ENCODE measurements at regions not wholly inside any gene's neighbourhood (a gene's known extent, or its start where the extent isn't known, plus 50 kb on each side); places are given as distances from the start of the nearest gene placed in this dataset.

DNA sequence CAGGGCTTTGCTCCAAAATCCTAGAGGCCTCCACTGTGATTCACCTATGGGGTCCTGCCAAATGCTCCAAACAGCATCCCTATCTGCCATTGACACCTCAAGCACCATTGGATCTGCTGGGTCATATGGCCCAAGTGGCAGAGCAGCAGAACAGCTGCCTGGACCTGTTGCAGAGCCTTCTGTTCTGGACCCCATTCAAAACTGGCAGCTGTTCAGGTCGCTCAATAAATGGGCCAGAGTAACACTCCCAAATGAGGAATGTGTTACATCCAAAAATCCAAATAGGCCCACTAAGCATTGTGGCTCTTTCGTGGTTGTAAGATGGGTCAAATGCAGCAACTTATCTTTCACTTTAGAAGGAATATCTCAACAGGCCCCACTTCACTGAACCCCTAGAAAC lies 783.6 kb downstream of the DCDC2C start:
- DNase-seq (ENCODE audit: low read depth): no peak

DNA sequence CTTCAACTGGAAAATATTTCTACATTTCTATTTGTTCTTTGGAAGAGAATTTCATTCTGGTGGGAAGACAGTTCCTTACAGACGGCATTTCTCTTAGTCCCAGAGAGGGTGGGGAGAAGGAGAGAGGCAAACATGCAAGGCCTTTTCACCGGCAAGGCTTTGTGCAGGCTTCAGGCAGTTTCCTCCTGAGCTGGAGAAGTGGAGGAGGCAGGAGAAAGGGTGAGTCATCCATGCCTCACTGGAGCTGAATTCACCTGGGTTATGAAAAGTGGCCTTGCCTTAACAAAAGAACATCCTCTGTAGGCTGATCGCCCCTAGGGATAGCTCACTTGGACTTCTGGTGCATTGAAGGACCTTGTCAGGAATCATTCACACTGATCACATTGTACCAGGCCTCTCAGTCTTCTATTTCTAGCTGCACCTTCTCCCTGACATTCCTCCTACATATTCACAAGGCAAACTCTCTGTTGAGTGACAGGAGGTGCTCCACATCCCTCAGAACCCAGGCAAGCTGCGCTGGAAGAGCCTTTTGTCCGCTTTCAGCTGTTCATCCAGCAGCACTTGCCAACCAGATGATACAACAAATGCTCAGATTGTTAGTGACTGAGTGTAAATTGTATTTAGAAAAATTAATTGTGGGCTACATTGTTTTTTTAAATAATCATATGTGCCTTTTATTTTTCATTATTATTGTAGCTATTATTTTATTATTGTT lies 796.1 kb downstream of the DCDC2C start:
- DNase-seq (ENCODE audit: low read depth): no peak

DNA sequence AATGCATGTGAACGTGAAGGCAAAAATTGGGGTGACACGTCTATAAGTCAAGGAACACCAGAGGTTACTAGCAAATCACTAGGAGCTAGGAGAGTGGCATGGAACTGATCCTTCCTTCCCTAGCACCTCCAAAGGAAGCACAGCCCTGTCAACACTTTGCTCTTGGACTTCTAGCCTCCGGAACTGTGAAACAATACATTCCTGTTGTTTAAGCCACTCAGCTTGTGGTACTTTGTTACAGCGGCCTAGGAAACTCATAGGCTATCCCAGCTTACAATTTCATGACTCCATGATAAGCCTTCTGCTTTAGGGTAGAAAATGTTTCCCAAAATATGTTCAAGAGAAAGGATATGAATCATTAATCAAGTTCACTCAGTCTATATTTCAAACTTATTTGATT lies 798.1 kb downstream of the DCDC2C start:
- DNase-seq (ENCODE audit: low read depth): no peak

DNA sequence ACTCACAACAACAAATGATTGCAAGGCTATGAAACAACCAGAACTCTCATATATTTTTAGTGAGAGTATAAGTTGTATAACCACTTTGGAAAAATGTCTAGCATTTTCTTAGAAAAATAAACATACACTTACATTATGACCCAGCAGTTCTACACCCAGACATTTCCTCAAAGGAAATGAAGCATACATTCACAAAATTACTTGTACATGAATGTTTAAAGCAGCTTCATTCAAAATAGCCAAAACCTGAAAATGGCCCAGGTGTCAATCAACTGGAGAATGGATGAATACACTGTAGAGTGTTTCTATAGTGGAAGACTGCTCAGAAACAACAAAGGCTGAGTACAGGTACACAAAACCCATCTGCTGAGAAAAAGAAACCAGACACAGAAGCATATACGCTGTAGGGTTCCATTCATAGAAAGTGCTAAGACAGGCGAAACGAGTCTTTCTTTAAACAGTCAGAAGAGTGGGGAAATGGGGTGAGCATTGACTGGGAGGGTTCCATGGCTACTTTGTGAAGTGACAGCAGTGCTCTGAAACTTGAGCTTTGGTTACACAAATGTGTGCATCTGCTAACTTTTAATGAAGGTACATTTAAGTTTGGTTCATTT lies 799.0 kb downstream of the DCDC2C start:
- DNase-seq (ENCODE audit: low read depth): no peak

DNA sequence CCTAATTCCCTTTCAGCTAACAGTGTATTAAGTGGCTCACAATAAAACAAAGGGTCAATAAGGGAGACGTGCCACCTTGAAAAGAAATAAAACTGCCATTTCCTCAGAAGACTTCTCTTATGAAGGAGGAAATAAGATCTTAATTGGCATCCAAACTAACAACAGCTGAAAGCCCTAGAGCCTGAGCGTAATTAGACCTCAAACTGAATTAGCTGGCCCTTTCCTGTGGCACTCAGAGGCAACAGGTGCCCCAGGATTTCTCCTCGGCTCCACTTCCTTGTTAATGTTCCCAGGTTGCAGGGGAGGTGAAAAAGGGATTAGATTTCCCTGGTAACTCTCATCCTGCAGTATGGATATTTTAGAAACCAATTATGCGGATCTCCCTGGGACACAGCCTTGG lies 804.3 kb downstream of the DCDC2C start:
- DNase-seq (ENCODE audit: low read depth): no peak

DNA sequence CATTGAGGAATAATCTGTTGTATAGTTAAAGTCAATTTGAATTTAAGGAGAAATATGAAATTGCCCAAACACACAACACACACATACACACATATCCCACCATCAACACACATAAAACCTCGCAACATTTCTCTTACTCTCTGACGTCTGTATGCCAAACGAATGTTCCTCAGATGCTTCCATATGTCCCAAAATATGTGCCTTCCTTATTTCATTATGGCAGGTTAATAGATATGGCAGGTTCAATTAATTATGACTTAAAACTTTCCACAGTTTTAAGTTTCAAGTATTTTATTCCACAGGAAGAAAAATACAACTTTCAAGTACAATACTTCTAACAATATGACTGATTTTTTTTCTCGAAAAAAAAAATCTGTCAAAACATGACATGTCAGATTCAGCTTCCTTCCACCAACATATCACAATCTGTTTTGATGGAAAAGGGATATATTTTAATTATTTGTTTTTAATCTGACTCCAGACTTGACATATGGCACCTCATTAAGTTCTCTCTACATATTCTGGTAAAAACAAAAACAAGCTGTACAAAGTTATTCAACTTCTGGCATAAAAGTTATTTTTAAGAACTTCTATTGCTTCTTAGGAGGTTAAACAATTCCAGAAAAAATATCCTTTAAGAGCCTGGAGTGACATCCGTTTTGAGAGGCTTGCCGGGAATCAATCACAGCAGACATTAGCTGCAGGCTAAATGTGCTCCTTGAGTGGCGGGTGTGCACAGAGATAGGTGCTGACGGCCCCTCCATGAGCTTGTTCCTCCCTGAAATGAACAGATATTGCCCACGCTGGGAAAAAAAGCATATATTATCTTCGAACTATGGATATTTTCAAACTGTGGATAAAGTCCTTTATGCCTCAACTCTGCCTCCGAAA lies 812.7 kb downstream of the DCDC2C start:
- DNase-seq (ENCODE audit: low read depth): no peak

DNA sequence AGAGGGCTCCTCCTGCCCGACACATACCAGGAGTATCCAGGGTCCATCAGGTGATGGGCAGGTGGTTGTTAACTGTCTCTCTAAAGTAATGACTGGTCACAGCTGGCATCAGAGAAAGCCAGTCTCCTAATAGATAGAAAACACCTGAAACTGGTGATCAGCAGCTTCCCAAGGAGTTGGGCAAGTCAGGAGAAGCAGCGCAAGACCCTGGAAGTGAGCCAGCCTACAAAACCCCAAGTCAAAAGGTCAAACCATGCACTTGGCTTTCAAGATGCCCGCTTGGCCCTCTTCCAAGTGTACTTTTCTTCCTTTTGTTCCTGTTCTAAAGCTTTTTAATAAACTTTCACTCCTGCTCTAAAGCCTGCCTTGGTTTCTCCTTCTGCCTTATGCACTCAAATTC lies 815.2 kb downstream of the DCDC2C start:
- no peak for DNase-seq (ENCODE audit: low read depth)

DNA sequence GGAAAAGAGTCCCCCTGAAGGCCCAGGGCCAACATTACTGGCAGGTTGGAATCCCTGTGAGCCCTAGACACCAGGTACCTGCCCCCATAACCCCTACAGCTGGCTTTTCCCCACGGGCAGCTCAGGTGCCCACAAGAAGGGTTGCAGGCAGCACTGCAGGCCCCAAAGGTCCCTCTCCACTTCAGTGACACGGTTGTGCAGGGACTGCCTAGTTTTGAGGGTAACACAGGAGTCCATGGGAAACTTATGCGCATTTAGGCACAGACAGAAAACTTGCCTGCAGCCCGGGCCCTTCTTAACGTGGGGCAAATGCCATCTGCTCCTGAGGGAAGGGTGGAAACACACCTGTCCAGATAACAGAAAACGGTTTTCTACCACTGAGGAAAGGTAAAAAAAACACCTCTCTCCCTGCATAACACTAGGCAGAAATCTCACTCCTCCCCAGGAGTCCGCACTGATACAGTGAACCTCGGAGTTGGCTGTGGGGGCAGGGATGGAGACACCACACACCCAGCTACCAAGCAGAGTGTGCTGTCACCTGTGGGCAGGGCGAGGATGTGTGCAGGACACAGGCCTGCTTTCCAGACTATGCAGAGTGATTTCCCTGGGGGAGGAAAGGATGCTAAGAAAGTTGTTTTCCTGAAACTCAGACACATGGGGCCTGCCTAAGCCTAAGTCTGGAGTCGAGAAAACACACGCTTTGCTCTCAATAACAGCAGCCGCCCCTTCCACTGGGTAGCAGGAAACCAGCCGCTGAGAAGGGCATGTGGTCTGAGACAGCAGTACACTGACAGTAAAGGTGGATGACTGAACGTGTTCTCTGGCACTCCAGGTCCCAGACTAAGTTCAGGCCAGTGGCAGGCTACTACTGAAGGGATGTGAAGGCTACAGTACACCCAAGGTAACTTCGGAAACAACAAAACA lies 819.4 kb downstream of the DCDC2C start:
- no peak for DNase-seq (ENCODE audit: low read depth)

DNA sequence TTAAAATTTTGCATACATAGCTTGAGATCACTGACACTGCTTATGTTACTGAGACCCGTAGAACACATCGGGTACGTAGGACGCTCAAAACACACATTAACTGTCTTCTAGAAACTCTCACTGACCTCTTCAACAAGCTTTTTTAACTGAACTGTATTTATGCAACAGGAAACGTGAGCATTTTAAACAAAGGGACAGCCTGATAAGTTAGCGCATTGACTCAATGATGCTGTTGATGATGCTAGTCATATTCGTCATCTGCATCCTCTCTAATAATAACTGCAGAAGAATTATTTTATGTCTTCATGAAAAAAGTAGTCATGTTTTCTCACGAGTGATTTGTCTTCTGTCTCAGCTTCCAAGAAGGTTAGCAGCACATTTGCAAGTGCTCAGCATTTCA lies 824.0 kb downstream of the DCDC2C start:
- no peak for DNase-seq (ENCODE audit: low read depth)

DNA sequence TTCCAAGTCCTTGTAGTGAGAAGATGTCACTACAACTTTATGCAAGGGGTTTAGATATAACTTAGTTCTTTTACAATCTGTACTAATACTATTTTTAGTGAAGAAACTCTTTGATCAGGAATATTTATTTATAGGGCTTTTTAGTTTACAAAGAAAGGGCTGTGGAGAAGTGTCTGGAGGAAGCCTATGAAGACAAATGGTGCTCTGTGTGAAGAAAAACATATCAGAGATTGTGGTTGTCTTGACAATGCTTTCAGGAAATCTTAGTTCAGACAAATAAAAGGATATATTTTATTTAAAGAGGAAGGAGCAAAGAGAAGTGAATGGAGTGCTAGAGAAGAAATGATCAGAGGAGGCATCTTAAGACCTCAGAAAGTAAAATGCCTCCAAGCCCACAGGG lies 824.9 kb downstream of the DCDC2C start:
- no peak for DNase-seq (ENCODE audit: low read depth)

DNA sequence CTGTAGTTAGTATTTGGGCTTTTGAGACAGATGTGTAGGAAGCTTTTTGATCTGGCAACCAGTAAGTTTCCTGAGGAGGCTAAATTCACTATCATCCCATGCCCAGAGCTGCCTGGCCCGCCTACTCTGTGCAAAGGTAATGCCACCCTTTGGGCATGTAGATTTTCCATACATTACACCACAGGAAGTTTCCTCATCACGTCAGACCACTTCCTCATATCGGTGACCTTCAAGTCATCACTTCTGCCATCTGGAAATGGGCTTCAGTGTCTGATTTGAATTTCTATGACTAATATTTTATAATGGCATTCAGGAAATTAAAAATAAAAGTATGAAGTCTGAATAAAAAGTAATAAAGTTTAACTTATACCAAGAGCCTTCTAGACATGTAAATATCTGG lies 825.4 kb downstream of the DCDC2C start:
- DNase-seq (ENCODE audit: low read depth): no peak

DNA sequence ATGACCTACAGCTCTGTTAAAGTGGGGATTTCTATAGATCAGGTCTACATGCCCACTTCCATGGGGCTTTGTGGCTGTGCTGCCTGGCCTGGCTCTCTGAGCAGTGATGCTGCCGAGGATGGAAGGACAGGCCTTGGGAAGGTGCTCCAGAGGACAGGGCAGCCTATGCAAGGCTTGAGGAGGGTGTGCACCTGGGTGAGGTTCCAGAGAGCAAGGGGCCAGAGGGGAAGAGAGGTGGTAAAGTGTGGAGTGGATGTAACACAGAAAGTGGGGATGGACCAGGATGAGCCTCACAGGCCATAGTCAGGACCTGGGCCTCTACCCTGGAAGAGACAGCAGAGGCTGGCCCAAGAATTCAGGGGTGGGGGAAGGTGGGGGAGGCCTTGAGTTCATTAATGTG lies 826.4 kb downstream of the DCDC2C start:
- no peak for DNase-seq (ENCODE audit: low read depth)

DNA sequence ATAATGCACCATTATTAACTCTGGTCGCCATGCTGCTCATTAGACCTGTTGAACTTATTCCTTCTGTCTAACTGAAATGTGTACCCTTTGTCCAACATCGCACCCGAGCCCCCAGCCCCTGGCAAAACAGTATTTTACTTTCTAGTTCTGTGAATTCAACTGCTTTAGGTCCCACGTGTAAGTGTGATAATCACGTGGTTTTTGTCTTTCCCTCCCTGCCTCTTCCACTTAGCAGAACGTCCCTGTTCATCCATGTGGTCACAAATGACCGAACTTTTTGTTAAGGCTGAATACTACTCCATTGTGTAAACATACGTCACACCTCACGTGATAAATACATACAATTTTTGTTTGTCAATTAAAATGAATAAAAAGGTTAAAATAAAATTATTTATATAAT lies 826.9 kb downstream of the DCDC2C start:
- DNase-seq (ENCODE audit: low read depth): no peak

DNA sequence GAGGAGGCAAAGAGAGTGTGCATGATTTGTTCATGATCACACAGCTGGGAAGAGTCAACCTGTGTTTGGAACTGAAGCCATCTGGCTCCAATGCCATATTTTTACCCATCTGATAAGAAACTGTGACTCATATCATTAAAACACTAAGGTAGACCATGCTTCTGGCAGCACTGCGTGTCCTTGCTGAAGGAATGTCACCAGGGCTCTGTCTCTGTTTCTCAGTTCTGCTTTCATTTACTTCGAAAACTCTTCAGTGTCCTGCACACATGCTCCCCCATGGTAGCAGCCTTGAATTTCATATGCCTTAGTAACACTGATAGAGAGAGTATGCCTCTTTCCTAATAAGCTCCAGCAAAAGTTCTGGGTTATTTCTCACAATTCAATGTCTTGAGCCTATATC lies 830.4 kb downstream of the DCDC2C start:
- no peak for DNase-seq (ENCODE audit: low read depth)

DNA sequence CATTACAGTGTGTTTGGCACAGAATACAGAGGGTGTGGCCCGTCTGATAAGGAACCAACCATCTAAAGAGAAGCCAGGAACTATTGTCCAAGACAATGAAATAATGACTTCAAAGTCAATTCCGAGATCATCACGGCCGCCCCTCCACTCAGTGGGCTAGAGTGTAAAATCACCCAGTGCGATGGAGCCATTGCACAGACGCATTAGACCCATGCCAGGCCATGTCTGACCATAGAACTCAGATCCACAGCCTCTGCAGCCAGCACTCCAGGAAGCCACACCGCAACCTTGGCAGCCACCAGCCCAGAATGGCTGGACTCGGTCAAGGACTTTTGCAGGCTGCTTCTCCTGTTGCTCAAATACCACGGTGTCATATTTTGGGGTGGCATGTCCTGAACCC lies 835.7 kb downstream of the DCDC2C start:
- DNase-seq (ENCODE audit: low read depth): no peak

DNA sequence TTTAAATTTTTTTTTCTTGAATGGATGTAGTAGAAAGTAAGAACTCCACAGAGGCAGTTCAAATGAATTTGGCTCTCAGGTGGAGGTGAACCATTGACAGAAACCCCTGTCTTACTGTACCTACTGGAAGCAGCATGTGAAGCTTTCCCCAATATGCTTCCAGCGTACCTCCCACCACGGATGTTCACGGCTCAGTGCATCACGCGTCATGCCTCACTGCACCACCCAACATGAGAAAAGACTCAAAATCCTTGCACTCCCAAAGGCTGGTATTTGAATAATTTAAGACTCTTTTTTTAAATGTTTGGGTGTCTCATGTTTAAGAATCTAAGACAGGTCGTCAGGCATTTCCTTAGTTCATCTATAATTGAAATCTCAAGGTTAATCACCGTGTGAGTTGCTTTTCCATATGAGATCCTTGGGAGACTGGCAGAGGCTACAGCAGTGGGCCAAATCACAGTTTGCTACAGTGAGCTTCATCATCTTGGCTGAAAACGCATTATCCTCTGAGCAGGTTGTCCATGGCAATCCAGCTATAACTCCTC lies 846.4 kb downstream of the DCDC2C start:
- DNase-seq (ENCODE audit: low read depth): no peak

DNA sequence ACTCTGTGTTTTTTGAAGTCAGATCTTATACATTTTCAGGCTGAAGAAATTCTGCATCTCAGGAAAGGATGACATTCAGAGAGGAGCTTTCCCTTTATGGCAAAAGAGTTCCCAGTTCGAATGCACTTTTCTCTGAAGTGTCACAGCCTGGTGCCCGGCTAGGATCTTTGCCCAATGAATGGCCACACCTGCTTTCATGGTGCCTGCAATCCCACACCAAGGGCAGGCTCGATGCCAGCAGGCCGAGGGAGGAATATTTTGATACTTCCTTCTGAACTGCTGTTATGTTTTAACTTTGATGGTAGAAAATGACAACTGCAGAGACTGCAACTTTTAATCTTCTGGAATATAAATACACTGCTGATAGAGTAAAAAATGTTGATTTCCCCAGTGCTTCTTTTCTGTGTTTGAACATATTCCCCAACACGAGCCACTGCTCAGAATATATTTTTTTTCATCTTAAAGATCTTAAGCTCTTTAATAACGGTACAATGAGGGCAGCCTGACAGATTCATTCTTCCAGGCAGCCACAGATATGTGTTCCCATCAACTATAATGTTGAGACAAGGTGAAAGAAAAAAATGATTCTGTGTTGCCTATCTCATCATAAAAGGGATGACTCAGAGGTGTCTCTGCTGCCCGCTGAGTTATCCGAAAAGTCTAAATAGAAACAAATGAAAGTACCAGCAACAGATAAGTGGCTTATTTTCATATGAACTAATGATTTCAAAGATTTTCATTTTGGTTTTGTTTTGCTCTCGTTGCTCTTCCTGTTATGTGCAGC lies 848.5 kb downstream of the DCDC2C start:
- DNase-seq (ENCODE audit: low read depth): no peak

DNA sequence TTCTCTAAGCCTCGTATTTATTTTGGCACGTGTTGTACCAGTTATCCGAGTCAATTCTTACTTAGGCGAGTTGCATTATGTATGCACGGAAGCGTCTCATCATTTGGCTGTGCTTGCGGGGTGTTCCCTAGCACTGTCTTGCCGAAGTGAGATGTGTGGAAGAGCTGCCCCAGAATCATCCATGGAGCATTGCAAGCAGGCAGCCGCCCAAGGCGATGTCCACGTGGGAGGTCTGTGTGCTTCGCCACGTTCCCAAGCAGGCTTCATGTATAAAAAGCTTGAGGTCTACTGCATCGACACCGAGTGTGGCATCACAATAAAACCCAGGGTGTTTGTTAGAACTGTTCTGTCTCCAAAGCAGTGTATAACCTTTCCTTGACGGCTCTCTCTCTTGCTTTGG lies 849.9 kb downstream of the DCDC2C start:
- no peak for DNase-seq (ENCODE audit: low read depth)

DNA sequence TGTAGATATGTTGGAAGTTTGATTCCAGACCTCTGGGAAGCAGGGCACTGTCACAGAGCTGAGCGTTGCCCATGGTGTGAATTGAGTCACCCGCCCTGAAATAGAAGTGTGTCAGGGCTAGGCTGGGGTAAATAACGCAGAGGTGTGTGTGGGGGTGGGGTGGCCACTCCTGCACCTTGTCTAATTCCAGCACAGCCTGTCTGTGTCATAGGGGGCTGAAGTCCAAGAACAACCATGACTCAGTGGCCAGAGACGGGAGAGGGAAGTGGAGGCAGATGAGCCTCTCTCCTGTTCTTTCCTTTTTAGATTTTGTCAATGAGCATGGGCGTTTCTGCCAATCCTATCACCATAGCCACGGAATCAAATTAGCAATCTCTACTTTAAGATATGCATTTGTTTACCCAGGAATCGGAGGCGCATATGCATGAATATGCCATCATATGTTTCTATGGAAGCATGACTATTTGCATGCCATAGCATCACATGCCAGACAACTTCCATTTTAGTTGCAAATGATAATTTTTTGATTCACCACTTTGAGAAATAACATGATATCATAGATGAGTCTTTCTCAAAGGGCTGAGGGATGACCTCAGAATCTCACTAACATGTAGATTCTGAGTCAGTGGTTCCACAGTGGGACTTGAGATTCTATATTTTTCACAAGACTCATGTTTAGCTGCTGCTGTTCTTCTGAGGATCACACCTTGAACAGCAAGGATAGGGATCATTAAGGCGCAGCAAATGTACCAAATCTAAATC lies 852.9 kb downstream of the DCDC2C start:
- DNase-seq (ENCODE audit: low read depth): no peak

DNA sequence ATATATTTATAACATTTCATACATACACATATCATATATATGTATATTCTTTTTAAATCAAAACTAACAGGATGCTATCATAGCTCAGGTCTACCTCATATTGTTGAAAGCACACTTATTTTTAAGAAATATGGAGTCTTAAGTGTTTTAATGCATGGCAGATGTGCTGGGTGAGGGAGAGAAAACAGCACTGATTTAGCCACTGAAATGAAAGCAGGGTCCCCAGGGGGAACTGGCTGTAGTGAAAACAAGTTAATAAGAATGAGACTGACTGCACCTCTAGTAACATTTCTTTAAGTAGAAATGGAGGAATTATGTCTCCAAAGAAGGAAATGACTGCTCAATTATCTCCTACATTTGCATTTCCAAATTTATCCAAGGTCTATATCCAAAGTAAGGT lies 857.8 kb downstream of the DCDC2C start:
- no peak for DNase-seq (ENCODE audit: low read depth)
